ENCODE measurements at regions not wholly inside any gene's neighbourhood (a gene's known extent, or its start where the extent isn't known, plus 50 kb on each side); places are given as distances from the start of the nearest gene placed in this dataset.

- TF ChIP-seq TAF1 (conservative IDR thresholded peaks at IDR 0.05) (no peak), CTCF (IDR thresholded peaks at IDR 0.05; ENCODE audit: low read depth, low read length, missing input control) (no peak), SP1 (IDR thresholded peaks at IDR 0.05) (no peak), EGR1 (IDR thresholded peaks at IDR 0.05; ENCODE audit: low read depth in 2 of 2) (no peak), GABPA (IDR thresholded peaks at IDR 0.05 in 1 of 2, conservative IDR thresholded peaks at IDR 0.05 in 1 of 2) (no peak), FOXA1 (IDR thresholded peaks at IDR 0.05) (no peak), RXRA (IDR thresholded peaks at IDR 0.05) (no peak), NR2F2 (IDR thresholded peaks at IDR 0.05) (no peak), REST (IDR thresholded peaks at IDR 0.05) (no peak), YY1 (IDR thresholded peaks at IDR 0.05) (no peak)
- WGBS, result 85% methylated on average over 3 of the region's 3 CpGs
- no peak overlapping the region for H3K4me3 ChIP-seq (ENCODE audit: low read depth in 1 of 3, low read length in 3 of 3)
- no peak for DNase-seq (ENCODE audit: low spot score)
- no peaks in the 10 kb centered on the region for H3K9me3 ChIP-seq (ENCODE audit: control insufficient read depth in 4 of 4, low read length in 3 of 4)
- H3K36me3 ChIP-seq (ENCODE audit: control insufficient read depth in 4 of 4, insufficient read depth in 3 of 4, low read depth in 1 of 4, low read length in 3 of 4), result no peaks in the 10 kb centered on the region
- no peak overlapping the region for H3K9ac ChIP-seq (ENCODE audit: low read depth in 1 of 2, low read length in 2 of 2)
- no peaks in the 10 kb centered on the region for H3K4me1 ChIP-seq (ENCODE audit: control insufficient read depth in 4 of 4, insufficient read depth in 4 of 4, low read length in 3 of 4)
- H3K27me3 ChIP-seq (ENCODE audit: control insufficient read depth in 4 of 4, insufficient read depth in 4 of 4, low read length in 3 of 4), result no peaks in the 10 kb centered on the region
- no peak overlapping the region for H3K27ac ChIP-seq (ENCODE audit: low read depth in 1 of 2, low read length in 2 of 2)
Observed at GRCh38 chr3:174639970-174640369, 219.2 kb upstream of the NAALADL2 start.

GRCh38 chr3:174640932-174641331 lies 218.2 kb upstream of the NAALADL2 start:
- no peak overlapping the region for H3K4me3 ChIP-seq (ENCODE audit: low read depth in 1 of 3, low read length in 3 of 3)
- WGBS, result 94% methylated on average over 18 of the region's 18 CpGs
- TF ChIP-seq HNF4G (IDR thresholded peaks at IDR 0.05) (no peak), REST (IDR thresholded peaks at IDR 0.05) (no peak), RXRA (IDR thresholded peaks at IDR 0.05) (no peak), EGR1 (IDR thresholded peaks at IDR 0.05; ENCODE audit: low read depth in 2 of 2) (no peak), HNF4A (conservative IDR thresholded peaks at IDR 0.05) (no peak), TAF1 (conservative IDR thresholded peaks at IDR 0.05) (no peak), JUND (IDR thresholded peaks at IDR 0.05) (no peak), ATF3 (IDR thresholded peaks at IDR 0.05) (no peak), MAX (IDR thresholded peaks at IDR 0.05) (no peak), SP1 (IDR thresholded peaks at IDR 0.05) (no peak), GABPA (IDR thresholded peaks at IDR 0.05 in 1 of 2, conservative IDR thresholded peaks at IDR 0.05 in 1 of 2) (no peak), YY1 (IDR thresholded peaks at IDR 0.05) (no peak)
- H3K9me3 ChIP-seq (ENCODE audit: control insufficient read depth in 4 of 4, low read length in 3 of 4), result no peaks in the 10 kb centered on the region
- no peak overlapping the region for H3K9ac ChIP-seq (ENCODE audit: low read depth in 1 of 2, low read length in 2 of 2)
- H3K4me1 ChIP-seq (ENCODE audit: control insufficient read depth in 4 of 4, insufficient read depth in 4 of 4, low read length in 3 of 4), result no peaks in the 10 kb centered on the region
- no peaks in the 10 kb centered on the region for H3K27me3 ChIP-seq (ENCODE audit: control insufficient read depth in 4 of 4, insufficient read depth in 4 of 4, low read length in 3 of 4)
- no peaks in the 10 kb centered on the region for H3K36me3 ChIP-seq (ENCODE audit: control insufficient read depth in 4 of 4, insufficient read depth in 3 of 4, low read depth in 1 of 4, low read length in 3 of 4)
- H3K27ac ChIP-seq (ENCODE audit: low read depth in 1 of 2, low read length in 2 of 2), result no peak overlapping the region
- no peak for DNase-seq (ENCODE audit: low spot score)
